ENCODE measurements at regions not wholly inside any gene's neighbourhood (a gene's known extent, or its start where the extent isn't known, plus 50 kb on each side); places are given as distances from the start of the nearest gene placed in this dataset.

- TF ChIP-seq CTCF (IDR thresholded peaks at IDR 0.05) (no peak), EZH2 (IDR thresholded peaks at IDR 0.05) (no peak), EZH2phosphoT487 (IDR thresholded peaks at IDR 0.05) (no peak)
Observed at GRCh38 chrX:46169808-46170207, 375.4 kb downstream of the ZNF674 start.

Measured in neural progenitor cell (in vitro differentiated cells).